PFSK-1 (cell line): ENCODE measurements at regions not wholly inside any gene's neighbourhood (a gene's known extent, or its start where the extent isn't known, plus 50 kb on each side); places are given as distances from the start of the nearest gene placed in this dataset.

Experiments
- POLR2AphosphoS5 ChIP-seq: IDR thresholded peaks from 2 replicates; pipeline ENCODE4 v1.6.1; 2012; ENCODE audit warnings: low read depth, mild to moderate bottlenecking, control low read depth, low read length, moderate library complexity
- REST ChIP-seq, 2 experiments: IDR thresholded peaks; 2 replicates each; pipeline versions ENCODE4 v1.6.1 to v1.8.0; 2011 to 2012; ENCODE audit warnings: low read depth in 2 of 2, low read length in 2 of 2, control low read depth in 1 of 2, inconsistent platforms in 1 of 2, mild to moderate bottlenecking in 1 of 2, moderate library complexity in 1 of 2; ENCODE audit not compliant: insufficient read depth in 1 of 2
- TAF1 ChIP-seq: IDR thresholded peaks from 2 replicates; pipeline ENCODE4 v1.6.1; 2012; ENCODE audit warnings: low read length, control low read depth, borderline replicate concordance; ENCODE audit not compliant: insufficient read depth

- TF ChIP-seq REST (IDR thresholded peaks at IDR 0.05; ENCODE audit: insufficient read depth in 1 of 2, low read depth in 2 of 2, low read length in 2 of 2) (no peak), TAF1 (no peak), POLR2AphosphoS5 (no peak)
Measured at GRCh38 chr11:29606330-29607031, 410.3 kb downstream of the KCNA4 start.
